CD4-positive, CD25-positive, alpha-beta regulatory T cell (primary cell): ENCODE measurements at regions not wholly inside any gene's neighbourhood (a gene's known extent, or its start where the extent isn't known, plus 50 kb on each side); places are given as distances from the start of the nearest gene placed in this dataset.

Experiments used
- ATAC-seq, 2 donors: fragments of 150-1000 bp; cut with Tn5 transposase; one replicate each; pipeline ENCODE4 v1.10.0; 2021; ENCODE audit warnings: low read depth in 2 of 2, moderate number of reproducible peaks in 2 of 2, moderate library complexity in 1 of 2
- DNase-seq, 3 donors: peaks; one replicate each; pipeline versions ENCODE4 v3.0.0 to v3.0.0-alpha.2; 2012 to 2022; ENCODE audit warnings: mixed read lengths in 1 of 3
- H3K27ac ChIP-seq: one replicate; pipeline ENCODE4 v1.7.0; 2013; ENCODE audit warnings: mild to moderate bottlenecking, low read length; ENCODE audit not compliant: insufficient read depth, poor library complexity, severe bottlenecking
- H3K27me3 ChIP-seq: one replicate; pipeline ENCODE4 v1.7.0; 2013; ENCODE audit warnings: low read length; ENCODE audit not compliant: control insufficient read depth, insufficient read depth
- H3K36me3 ChIP-seq: one replicate; pipeline ENCODE4 v1.7.0; 2013; ENCODE audit warnings: mild to moderate bottlenecking, low read length, moderate library complexity; ENCODE audit not compliant: control insufficient read depth, insufficient read depth
- H3K4me1 ChIP-seq: 2 replicates; pipeline ENCODE4 v1.7.0; 2013; ENCODE audit warnings: mild to moderate bottlenecking, low read length; ENCODE audit not compliant: insufficient read depth, control insufficient read depth, poor library complexity, severe bottlenecking
- H3K4me3 ChIP-seq: one replicate; pipeline ENCODE4 v1.7.0; 2013; ENCODE audit warnings: low read depth, mild to moderate bottlenecking, low read length, moderate library complexity
- H3K9me3 ChIP-seq, 2 experiments: 1 replicate in 1 of 2; 2 replicates in 1 of 2; pipeline ENCODE4 v1.7.0; 2013; ENCODE audit warnings: low read length in 2 of 2, mild to moderate bottlenecking in 1 of 2, moderate library complexity in 1 of 2; ENCODE audit not compliant: control insufficient read depth in 2 of 2
- H3K27ac Mint-ChIP-seq, 3 donors: one replicate each; pipeline ENCODE4 v1.8.0; 2020 to 2022; ENCODE audit warnings: mild to moderate bottlenecking in 3 of 3, mixed read lengths in 3 of 3, moderate library complexity in 2 of 3
- H3K27me3 Mint-ChIP-seq: one replicate; pipeline ENCODE4 v1.8.0; 2022; ENCODE audit warnings: mild to moderate bottlenecking, mixed read lengths
- H3K36me3 Mint-ChIP-seq: one replicate; pipeline ENCODE4 v1.8.0; 2020; ENCODE audit warnings: mixed read lengths
- H3K4me1 Mint-ChIP-seq, 4 donors: one replicate each; pipeline ENCODE4 v1.8.0; 2020 to 2022; ENCODE audit warnings: mixed read lengths in 4 of 4, mild to moderate bottlenecking in 1 of 4
- H3K4me3 Mint-ChIP-seq, 4 donors: one replicate each; pipeline ENCODE4 v1.8.0; 2020 to 2022; ENCODE audit warnings: mild to moderate bottlenecking in 4 of 4, mixed read lengths in 4 of 4, moderate library complexity in 3 of 4
- H3K9me3 Mint-ChIP-seq, 7 donors: one replicate each; pipeline ENCODE4 v1.8.0; 2020 to 2022; ENCODE audit warnings: mixed read lengths in 7 of 7, mild to moderate bottlenecking in 3 of 7, moderate library complexity in 2 of 7

DNA sequence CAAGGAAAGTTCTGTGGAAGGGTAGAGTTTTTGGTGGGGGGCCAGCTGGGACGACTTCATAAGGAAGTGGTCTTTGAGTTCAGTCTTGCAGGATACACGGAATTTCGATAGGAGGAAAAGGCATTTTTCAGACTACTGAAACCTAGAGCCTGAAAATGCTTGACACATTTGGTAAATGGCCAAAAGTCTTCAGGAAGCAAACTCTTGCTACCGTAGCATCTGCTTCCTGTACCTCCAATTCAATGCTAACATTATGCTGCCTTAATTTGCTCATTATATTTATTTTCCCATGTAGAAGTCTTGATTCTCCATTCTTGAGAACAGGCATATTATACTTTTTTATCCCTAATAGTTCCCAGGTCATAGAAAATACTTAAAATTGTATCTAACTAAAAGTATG lies 129.3 kb upstream of the MED13 start:
- no peaks in the 10 kb centered on the region for H3K4me1 ChIP-seq
- ATAC-seq (no peak), DNase-seq (no peak)

DNA sequence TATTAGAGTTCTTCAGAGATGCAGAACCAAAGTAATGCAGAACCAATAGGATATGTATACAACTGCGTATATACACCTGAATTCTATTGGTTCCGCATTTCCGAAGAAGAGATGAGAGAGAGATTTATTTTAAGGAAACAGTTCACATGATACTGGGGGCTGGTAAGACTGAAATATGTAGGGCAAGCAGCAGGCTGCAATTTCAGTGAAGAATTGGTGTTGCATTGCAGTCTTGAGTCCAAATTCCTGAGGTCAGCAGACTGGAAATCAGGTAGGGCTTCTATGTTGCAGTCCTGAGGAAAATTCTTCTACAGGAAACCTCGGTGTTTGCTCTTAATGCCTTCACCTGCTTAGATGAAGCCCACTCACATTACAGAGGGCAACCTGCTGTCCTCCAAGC lies 128.2 kb upstream of the MED13 start:
- Mint-ChIP-seq H3K4me1 (no peaks in the 10 kb centered on the region), H3K4me3 (no peak overlapping the region), H3K9me3 (peaks cover 0 to 3% (median 0%) of the 10 kb centered on the region in 7 donors), H3K27ac (no peak overlapping the region), H3K27me3 (peaks cover under 1% of the 10 kb centered on the region), H3K36me3 (no peaks in the 10 kb centered on the region)
- Histone ChIP-seq H3K27me3 (no peaks in the 10 kb centered on the region), H3K9me3 (no peaks in the 10 kb centered on the region), H3K4me3 (no peak overlapping the region), H3K36me3 (no peaks in the 10 kb centered on the region), H3K27ac (no peak overlapping the region), H3K4me1 (no peaks in the 10 kb centered on the region)
- DNase-seq (no peak), ATAC-seq (no peak)

More for the DNA sequence above, 129.3 kb upstream of the MED13 start:
- no peak overlapping the region for H3K4me3 ChIP-seq
- H3K36me3 ChIP-seq = no peaks in the 10 kb centered on the region
- Mint-ChIP-seq H3K4me1 (peaks cover 0 to 4% (median 0%) of the 10 kb centered on the region in 4 donors), H3K9me3 (peaks cover 0 to 2% (median 0%) of the 10 kb centered on the region in 7 donors), H3K36me3 (no peaks in the 10 kb centered on the region), H3K4me3 (no peak overlapping the region), H3K27me3 (no peaks in the 10 kb centered on the region), H3K27ac (no peak overlapping the region)
- H3K27me3 ChIP-seq = no peaks in the 10 kb centered on the region
- no peaks in the 10 kb centered on the region for H3K9me3 ChIP-seq
- H3K27ac ChIP-seq = no peak overlapping the region

DNA sequence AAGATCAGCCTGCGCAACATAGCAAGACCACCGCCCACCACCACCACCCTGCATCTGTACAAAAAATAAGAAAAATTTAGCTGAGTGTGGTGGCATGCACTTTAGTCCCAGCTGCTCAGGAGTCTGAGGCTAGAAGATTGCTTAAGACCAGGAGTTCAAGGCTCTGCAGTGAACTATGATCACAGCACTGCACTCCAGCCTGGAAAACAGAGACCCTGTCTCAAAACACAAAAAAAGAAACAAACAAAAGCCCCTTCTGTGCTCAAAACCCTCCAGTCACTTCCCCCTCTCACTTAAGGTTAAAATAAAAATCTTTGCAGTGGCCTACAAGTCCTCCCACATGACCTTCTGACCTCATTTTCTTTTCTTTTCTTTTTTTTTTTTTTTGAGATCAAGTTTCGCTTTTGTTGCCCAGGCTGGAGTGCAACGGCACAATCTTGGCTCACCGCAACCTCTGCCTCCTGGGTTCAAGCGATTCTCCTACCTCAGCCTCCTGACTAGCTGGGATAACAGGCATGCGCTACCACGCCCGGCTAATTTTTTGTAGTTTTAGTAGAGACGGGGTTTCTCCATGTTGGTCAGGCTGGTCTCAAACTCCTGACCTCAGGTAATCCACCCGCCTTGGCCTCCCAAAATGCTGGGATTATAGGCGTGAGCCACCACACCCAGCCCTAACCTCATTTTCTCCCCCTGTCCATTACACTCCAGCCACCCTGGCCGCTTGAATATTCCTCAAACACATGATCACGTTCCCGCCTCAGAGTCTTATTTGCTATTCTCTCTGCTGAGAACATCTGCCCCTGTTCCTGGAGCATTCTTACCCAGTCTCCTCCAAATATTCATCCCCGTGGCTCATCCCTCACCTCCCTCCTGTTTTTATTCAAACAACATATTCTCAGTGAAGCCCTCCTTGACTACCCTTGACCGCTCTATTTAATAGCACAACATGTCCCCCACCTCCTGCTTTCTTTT lies 126.6 kb upstream of the MED13 start:
- Mint-ChIP-seq H3K27ac (peak overlapping the region in 1 of 3 donors; percentile 63), H3K27me3 (peaks cover 5% of the 10 kb centered on the region), H3K36me3 (no peaks in the 10 kb centered on the region), H3K4me1 (no peaks in the 10 kb centered on the region), H3K9me3 (peaks cover 0 to 5% (median 0%) of the 10 kb centered on the region in 7 donors), H3K4me3 (no peak overlapping the region)
- Histone ChIP-seq H3K36me3 (no peaks in the 10 kb centered on the region), H3K4me3 (no peak overlapping the region), H3K9me3 (no peaks in the 10 kb centered on the region), H3K27me3 (no peaks in the 10 kb centered on the region), H3K4me1 (no peaks in the 10 kb centered on the region), H3K27ac (no peak overlapping the region)
- no peak for DNase-seq
- ATAC-seq = no peak

DNA sequence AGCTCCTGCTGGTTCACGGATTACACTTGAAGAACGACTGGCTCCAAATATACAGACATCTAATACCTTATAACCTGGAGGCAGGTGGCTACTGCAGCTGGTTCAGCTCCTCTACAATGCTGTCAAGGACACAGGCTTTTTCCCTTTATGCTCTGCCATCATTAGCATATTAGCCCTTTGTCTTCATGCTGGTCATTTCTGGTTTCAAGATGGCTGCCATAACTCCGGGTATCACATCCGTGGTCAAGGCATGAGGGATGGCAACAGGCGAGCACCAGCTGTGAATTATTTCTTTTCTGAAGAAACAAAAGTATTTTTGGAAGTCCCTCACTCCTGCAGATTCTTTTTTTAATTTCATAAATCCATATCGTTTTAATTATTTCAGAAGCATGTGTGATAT lies 124.3 kb upstream of the MED13 start:
- H3K9me3 Mint-ChIP-seq = peaks cover 0 to 12% (median 0%) of the 10 kb centered on the region in 7 donors
- H3K4me1 Mint-ChIP-seq = no peaks in the 10 kb centered on the region
- DNase-seq (no peak), ATAC-seq (no peak)
- H3K9me3 ChIP-seq = no peaks in the 10 kb centered on the region
- H3K27ac Mint-ChIP-seq = no peak overlapping the region
- H3K36me3 Mint-ChIP-seq = no peaks in the 10 kb centered on the region
- no peaks in the 10 kb centered on the region for H3K36me3 ChIP-seq
- H3K27ac ChIP-seq = no peak overlapping the region
- H3K4me3 ChIP-seq = no peak overlapping the region
- no peaks in the 10 kb centered on the region for H3K27me3 ChIP-seq
- no peaks in the 10 kb centered on the region for H3K4me1 ChIP-seq
- no peak overlapping the region for H3K4me3 Mint-ChIP-seq
- peaks cover 5% of the 10 kb centered on the region for H3K27me3 Mint-ChIP-seq

DNA sequence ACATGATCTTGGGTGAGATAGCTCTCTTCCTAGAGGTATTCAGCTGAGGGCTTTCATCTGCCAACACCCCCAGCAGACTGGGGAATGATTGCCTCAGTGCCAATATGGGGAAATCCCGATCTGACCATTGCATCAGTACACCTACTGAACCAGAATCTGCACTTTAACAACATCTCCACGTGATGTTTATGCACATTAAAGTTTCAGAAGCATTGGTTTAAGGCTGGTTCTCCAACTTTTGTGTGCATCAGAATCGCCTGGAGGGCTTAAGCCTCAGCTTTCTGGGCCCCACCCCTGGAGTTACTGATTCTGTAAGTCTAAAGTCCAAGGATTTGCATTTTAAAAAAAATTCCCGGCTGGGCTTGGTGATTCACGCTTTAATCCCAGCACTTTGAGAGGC lies 123.6 kb upstream of the MED13 start:
- Histone ChIP-seq H3K4me1 (no peaks in the 10 kb centered on the region), H3K36me3 (no peaks in the 10 kb centered on the region), H3K4me3 (no peak overlapping the region), H3K27ac (no peak overlapping the region), H3K9me3 (no peaks in the 10 kb centered on the region), H3K27me3 (no peaks in the 10 kb centered on the region)
- Mint-ChIP-seq H3K36me3 (no peaks in the 10 kb centered on the region), H3K27me3 (peaks cover 6% of the 10 kb centered on the region), H3K27ac (no peak overlapping the region), H3K4me3 (no peak overlapping the region), H3K4me1 (no peaks in the 10 kb centered on the region), H3K9me3 (peaks cover 0 to 12% (median 0%) of the 10 kb centered on the region in 7 donors)
- DNase-seq = no peak
- ATAC-seq = no peak

DNA sequence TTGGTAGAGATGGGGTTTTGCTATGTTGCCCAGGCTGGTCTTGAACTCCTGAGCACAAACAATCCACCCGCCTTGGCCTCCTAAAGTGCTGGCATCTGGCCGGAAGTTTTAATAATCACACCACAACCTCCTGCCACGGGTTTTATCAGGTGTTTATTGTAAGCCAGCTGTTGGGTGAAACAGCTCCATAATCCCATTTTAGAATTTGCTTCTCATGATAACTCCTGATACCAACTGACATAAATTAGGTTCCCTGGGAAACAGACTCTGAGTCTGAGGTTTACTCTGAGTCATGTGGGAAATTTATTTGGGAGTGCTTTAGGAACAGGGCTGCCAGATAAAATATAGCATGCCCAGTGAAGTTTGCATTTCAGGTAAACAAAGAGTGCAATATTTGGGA lies 122.6 kb upstream of the MED13 start:
- Mint-ChIP-seq H3K4me3 (no peak overlapping the region), H3K4me1 (no peaks in the 10 kb centered on the region), H3K27ac (no peak overlapping the region), H3K27me3 (peaks cover 9% of the 10 kb centered on the region), H3K36me3 (no peaks in the 10 kb centered on the region), H3K9me3 (peaks cover 0 to 12% (median 0%) of the 10 kb centered on the region in 7 donors)
- ATAC-seq = no peak
- no peak overlapping the region for H3K27ac ChIP-seq
- H3K36me3 ChIP-seq = no peaks in the 10 kb centered on the region
- no peak for DNase-seq
- H3K9me3 ChIP-seq = no peaks in the 10 kb centered on the region
- H3K4me1 ChIP-seq = no peaks in the 10 kb centered on the region
- no peak overlapping the region for H3K4me3 ChIP-seq
- H3K27me3 ChIP-seq = no peaks in the 10 kb centered on the region

DNA sequence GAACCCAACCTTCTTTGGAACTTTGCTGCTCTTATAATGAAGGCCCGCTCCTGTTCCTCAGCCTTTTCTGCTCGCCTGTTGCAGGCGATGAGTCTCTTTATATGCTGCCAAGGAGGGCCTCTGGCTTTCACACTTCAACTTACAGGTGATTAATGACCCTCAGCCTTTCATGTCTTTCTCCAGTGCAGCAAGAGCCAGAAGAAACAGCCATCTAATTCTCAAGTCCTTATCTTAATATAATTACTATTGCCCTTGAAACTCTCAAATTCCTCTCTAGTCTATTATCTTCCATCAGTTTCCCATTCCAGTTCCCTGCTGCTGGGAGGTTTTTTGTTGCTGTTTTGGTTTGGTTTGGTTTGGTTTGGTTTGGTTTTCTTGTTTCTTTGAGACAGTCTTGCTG lies 121.8 kb upstream of the MED13 start:
- no peak overlapping the region for H3K27ac Mint-ChIP-seq
- no peaks in the 10 kb centered on the region for H3K4me1 Mint-ChIP-seq
- Histone ChIP-seq H3K36me3 (no peaks in the 10 kb centered on the region), H3K27ac (no peak overlapping the region), H3K4me3 (no peak overlapping the region), H3K4me1 (no peaks in the 10 kb centered on the region), H3K27me3 (no peaks in the 10 kb centered on the region), H3K9me3 (no peaks in the 10 kb centered on the region)
- peaks cover 9% of the 10 kb centered on the region for H3K27me3 Mint-ChIP-seq
- no peak for DNase-seq
- peaks cover 0 to 12% (median 0%) of the 10 kb centered on the region in 7 donors for H3K9me3 Mint-ChIP-seq
- H3K4me3 Mint-ChIP-seq = no peak overlapping the region
- no peak for ATAC-seq
- no peaks in the 10 kb centered on the region for H3K36me3 Mint-ChIP-seq

DNA sequence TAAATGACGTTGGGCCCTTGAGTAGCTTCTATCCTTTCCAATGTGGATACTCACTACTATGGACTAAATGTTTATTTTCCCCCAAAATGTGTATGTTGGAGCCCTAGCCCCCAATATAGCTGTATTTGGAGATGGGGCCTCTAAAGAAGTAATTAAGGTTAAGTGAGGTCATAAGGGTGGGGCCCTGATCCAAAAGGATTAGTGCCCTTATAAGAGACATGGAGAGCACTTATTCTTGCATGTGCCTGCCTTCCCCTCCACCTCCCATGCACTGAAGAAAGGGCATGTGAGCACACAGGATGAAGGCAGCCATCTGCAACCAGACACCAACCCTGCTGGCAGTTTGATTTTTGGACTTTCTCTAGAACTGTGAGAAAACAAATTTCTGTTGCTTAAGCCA lies 115.7 kb upstream of the MED13 start:
- Mint-ChIP-seq H3K4me1 (no peaks in the 10 kb centered on the region), H3K9me3 (peaks cover 0 to 13% (median 1%) of the 10 kb centered on the region in 7 donors), H3K27ac (no peak overlapping the region), H3K4me3 (no peak overlapping the region), H3K27me3 (peaks cover 10% of the 10 kb centered on the region), H3K36me3 (no peaks in the 10 kb centered on the region)
- DNase-seq (no peak), ATAC-seq (no peak)
- Histone ChIP-seq H3K36me3 (no peaks in the 10 kb centered on the region), H3K27ac (no peak overlapping the region), H3K4me3 (no peak overlapping the region), H3K27me3 (no peaks in the 10 kb centered on the region), H3K4me1 (no peaks in the 10 kb centered on the region), H3K9me3 (peaks cover 4 to 11% of the 10 kb centered on the region in 2 experiments)
